ENCODE measurements at regions not wholly inside any gene's neighbourhood (a gene's known extent, or its start where the extent isn't known, plus 50 kb on each side); places are given as distances from the start of the nearest gene placed in this dataset.

DNA sequence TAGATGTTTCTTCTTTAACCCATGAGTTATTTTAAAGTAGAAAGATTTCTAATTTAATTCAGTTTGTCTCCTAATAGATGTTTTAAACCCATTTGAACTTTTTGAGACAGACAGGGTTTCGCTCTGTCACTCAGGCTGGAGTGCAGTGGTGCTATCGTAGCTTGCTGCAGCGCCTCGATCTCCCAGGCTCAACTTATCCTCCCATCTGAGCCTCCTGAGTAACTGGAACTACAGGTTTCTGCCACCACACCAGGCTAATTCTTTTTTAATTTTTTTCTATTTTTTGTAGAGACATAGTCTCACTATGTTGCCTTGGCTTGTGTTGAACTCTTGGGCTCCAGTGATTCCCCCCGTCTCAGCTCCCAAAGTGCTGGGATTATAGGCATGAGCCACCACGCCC, 53.0 kb upstream of the RAB18 start:
- no peak for DNase-seq

DNA sequence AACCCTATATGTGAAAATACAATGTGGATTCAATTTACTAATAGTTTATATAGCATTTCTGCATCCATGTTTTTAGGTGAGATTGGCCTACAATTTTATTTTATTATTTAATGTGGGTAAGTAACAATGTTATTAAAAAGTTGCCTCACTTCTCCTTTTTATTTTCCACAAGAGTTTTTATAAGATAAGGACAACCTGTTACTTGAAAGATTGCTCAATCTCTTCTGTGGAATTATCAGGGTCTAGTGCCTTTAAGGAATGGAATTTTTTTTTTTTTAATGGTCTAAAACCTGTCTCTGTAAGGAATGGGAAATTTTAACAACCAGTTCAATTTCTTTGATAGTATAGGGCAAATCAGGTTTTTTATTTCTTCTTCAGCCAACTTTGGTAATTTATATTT, 53.9 kb upstream of the RAB18 start:
- no peak for DNase-seq

DNA sequence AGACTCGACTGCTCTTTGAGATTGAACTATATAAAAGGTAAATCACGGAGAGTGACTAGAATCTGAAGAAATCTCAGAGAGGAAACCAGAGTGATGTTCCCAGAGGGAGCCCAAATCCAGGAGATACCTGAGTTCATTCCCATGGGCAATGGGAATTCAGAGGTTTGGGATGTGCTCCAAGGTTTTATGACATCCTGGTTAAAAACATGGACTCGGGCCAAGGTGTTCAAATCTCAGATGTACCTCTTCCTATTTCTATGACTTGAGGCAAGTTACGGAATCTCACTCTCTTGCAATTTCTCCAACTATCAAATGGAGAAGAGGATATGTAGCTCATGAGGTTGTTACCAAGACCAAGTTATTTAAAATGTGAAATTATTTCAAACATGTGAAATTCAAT, 54.5 kb upstream of the RAB18 start:
- DNase-seq, result no peak

DNA sequence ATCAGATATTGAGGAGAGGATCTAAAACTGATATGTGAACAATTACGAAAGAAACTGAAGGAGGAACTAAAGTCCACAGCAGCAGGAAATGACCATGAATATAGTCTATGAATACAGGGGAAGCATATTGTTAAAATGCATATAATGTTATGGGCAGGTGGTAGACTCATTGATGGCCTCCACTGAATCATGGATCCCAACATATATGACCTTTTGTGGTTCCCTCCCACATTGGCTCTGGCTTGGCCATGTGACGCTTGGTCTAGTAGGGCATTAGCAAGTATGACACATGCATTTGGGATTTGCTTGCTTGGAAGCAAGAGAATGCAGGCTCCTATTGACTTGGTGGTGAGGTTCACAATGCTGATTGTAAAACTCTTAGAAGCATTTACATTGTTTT, 55.2 kb upstream of the RAB18 start:
- DNase-seq, result no peak

DNA sequence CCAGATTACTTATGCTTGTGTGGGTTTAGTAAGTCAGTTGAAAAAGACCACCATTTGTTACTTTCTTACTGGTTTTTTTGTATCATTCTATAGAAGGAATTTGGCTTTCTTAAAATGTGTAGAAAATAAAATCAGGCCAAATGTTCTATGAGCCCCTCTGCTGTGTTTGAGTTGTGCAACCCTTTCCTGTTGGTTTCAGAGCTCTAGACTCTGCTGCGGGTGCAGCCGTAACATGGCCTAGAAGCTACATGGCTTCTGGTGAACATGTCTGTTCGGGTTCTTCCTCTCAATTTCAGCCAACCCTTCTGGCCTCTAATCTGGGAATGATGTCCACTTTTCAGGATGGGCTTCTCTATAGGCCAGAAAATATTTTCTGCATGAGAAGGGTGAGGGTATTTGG, 56.6 kb upstream of the RAB18 start:
- DNase-seq, result no peak

DNA sequence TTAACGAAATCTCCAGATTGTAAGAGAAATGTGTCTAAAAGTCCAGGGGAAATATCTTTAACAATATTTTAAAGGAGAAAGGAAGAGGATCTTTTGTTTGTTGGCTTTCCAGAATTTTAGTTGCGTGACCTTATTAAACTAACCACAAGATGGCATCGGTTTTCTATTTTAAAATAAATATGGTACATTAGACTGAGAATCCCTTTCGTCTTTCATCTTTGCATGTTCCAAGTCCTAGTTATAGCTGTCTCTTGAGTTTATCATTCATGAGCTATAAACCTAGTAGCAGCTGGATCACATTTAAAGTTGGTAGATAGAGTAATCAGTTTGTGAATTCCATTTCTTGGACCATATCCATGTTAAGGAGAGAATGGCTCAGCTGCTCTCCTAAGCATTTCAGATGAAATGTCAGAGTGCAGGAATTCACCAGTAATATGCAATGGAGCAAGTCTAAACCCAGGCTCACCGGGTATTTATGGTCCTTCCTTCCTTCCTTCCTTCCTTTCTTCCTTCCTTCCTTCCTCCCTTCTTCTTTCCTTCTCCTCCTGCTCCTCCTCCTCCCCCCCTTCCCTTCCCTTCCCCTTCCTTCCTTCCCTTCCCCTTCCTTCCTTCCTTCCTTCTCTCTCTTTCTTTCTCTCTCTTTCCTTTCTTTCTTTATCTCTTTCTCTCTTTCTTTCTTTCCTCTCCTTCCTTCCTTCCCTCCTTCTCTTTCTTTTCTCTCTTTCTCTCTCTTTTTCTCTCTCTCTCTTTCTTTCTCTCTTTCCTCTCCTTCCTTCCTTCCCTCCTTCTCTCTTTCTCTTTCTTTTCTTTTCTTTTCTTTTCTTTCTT, 57.8 kb upstream of the RAB18 start:
- no peak for DNase-seq

DNA sequence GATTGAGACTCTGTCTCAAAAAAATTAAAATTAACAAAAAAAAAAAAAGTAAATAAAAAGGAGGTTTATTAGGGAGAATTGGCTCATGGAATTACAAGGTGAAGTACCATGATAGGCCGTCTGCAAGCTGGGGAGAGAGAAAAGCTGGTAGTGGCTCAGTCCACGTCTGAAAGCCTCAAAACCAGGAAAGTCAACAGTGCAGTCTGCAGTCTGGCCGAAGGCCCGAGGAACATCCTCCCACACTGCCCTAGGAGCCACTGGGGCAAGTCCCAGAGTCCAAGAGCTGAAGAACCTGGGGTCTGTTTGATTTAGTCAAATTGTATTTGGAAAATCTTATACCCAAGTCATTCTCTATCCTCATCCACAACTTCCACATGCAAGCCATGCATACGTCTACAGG, 59.0 kb upstream of the RAB18 start:
- no peak for DNase-seq

DNA sequence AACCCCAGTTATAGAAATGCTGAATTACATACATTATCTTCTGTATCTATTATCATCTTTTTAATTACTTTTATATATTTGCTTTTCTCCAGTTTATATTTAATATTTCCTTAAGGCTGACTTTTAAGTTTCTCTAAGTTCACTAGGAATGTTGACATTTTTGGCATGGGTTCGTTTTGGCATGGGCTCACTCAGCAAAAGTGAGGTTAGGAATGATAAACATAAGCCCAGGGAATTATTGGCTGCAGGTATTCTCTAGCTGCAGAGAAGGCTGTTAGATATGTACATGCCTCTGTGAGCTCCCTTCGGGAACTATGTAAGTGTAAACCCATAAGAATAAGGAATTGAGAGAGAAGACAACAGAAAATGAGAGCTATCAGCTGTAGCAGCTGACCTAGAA, 63.6 kb upstream of the RAB18 start:
- no peak for DNase-seq

DNA sequence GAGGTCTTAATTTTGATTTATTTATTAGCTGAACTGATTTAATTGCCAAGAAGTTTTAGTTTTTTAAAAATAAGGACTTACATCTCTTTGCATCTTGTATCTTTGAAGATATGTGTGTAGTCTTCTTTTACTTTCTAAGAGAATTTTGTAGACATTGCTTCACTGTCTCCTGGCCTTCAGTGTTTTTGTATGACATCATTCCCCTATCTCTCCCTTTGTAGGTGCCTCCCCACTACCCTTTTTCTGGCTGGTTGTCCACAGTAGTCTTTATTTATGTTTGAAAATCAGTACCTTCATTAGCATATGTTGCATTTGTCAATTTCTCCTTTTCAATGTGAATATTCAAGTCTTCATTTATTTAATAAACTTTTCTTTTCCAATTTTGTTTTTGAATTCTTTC, 64.1 kb upstream of the RAB18 start:
- no peak for DNase-seq

DNA sequence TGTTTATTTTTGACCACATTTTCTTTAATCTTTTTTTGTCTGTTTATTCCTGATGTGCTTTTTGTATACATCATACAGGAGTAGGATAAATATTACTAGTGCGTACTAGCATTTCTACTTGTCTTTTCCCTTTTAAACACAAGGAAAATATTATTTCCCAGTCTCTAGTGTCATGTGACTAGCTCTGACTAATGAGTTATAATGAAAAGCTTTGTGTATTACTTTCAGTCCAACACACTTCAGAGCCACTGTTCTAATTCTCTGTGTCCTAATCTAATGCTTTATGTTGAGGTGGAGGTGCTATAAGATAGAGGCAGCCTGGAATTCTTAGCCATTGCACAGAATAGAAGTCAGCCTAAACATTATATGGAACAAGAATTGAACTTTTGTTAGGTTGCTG, 65.0 kb upstream of the RAB18 start:
- DNase-seq, result no peak

DNA sequence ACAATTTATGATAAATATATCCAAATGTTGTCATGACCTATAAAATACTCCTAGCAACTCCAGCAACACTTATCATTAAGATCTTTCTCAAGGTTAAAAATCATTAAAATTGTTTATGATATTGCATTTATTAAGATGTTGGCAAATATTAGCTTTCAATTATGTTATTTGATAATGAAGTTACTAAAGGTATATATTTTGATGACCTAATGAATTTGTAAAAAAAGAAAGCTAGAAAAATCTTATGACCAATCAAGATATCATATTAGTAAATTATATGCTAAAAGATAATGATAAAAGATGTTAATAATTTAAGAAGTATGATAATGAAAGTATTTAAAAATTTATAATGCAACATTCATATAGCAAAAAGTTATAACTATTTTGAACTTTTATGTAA, 66.3 kb upstream of the RAB18 start:
- no peak for DNase-seq

DNA sequence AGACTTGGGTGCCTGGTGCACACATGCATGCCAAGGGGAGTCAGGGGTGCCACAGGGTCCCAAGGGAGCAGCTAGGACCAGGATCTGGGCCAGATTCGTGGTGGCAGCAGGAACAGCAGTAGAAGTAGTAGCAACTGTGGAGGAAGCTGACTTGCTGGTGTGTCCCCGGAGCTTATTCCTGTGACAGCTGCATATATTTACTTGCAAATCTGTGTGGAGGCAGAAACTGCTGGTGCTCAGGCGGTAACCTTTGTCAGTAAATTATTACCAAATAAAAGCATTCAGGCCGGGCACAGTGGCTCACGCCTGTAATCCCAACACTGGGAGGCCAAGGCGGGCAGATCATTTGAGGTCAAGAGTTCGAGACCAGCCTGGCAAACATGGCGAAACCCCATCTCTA, 67.4 kb upstream of the RAB18 start:
- DNase-seq, result no peak

DNA sequence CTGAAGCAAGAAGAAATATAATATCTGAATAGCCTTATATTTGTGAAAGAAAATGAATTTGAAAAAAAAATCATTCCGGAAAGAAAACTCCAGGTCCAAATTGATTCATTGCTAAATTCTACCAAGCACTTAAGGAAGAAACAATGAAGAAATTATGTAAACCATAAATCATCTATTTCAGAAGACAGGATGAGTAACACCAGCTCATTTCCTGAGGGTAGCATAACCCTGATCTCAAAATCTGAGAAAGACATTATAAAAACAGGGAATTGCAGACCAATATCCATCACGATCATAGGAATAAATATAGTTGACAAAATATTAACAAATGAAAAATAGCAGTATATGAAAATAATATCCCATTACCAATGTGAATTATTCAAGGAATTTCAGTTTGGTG, 70.1 kb upstream of the RAB18 start:
- no peak for DNase-seq

DNA sequence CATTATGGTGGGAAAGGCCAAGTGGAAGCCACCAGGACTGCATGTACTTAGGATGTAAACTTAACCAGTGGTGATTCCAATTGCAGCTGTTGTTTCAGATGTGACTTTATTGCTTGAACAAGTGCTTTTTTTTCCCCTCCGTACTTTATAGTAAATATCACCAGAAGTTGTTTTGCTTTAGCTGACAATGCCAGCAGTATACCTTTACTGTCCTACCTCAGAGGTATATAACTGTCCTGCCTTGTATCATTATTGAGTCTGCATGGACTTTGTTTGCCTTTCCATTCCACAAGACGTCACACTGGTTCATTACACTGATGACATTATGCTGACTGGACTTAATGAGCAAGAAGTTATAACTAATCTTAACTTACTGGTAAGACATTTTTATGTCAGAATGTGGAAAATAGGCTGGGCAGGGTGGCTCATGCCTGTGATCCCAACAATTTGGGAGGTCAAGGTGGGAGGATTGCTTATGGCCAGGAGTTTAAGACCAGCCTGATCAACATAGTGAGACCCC, 77.1 kb upstream of the RAB18 start:
- no peak for DNase-seq

DNA sequence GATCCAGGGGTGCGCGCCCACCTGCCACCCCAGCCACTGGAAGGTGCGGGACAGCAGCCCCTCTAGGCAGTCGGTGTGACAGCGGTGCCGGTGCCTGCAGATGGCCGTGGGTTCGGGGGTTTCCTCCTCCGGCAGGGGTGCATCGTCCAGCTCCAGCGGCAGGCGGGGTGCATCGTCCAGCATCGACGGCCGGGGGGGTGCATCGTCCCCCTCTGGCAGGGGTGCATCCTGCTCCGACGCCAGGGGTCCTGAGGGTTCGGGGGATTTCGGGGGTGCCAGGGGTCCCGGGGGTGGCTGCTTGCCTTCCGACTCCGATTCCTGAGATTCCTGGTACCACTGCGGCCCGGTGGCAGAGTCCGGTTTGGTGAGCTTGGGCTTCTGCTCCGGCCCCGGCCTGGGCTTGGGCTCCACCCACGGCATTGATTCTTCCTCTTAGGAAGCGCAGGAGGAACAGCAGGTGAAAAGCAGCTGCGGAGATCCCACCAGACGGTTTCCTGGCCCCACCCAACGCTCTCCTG, 90.2 kb upstream of the RAB18 start:
- no peak for DNase-seq

DNA sequence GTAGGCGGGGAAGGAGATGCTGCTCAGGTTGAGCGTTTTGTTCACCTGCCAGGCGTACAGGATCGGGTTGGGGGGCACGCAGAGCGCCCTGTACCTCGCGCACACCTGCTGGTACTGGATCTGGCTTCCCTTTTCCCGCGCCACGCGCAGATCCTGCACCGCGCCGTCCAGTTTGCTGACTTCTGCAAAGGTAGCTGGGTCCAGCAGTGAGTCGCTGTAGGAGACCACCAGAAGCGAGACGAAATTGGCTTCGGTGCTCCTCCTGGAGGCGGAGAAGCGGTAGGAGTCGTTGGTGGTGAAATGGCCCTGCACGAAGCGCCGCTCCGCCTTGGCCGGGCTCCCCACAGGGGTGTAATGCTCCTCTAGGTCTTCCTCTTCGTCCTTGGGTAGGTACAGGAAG, 90.7 kb upstream of the RAB18 start:
- DNase-seq, result no peak

DNA sequence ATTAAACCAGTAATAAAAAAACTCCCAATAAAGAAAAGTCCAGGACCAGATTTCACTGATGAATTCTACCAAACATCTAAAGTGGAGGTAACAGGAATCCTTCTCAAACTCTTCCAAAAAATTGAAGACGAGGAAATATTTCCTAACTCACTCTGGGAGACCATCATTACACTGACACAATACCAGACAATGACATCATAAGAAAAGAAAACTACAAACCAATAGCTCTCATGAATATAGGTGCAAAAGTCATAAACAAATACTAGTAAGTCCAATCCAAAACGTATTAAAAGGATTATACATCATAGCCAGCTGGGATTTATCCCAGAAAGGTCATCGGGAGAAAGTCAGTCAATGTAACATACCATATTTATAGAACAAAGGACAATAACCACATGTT, 94.0 kb upstream of the RAB18 start:
- DNase-seq, result no peak

DNA sequence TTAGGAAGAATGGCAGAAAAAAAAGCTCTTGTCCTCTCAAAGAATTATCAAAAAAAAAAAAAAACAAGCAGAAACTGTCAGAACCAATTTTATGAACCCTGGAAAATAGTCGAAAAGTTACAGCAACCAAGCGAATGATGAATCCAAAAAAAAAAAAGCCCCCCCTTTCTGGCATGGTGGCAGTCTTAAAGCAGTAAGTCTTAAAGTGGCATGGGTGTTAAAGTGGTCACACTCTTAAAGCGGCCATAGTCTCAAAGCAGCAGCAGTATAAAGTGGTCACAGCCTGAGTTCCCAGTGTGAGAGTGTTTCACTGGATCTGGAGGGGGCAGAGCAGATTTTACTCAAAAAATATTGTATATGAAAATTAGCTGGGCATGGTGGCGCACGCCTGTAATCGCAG, 96.8 kb upstream of the RAB18 start:
- DNase-seq, result no peak

DNA sequence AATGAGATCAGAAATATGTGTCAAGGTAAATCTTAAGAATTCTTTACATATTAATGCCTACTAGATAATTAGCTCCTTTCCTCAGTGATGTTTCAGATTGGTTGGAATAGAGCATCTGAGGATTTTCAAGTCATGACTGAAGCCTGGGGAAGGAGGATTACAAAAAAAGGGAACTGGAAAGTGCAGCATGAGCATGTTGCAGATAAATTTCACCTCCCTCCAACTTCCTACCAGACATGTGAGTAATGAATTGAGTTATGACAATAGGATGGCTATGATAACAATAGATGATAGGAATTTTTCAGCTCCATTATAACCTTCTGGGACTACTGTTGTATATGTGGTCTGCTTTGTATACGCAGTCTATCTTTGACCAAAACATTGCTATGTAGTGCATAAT, 104.2 kb upstream of the RAB18 start:
- no peak for DNase-seq

DNA sequence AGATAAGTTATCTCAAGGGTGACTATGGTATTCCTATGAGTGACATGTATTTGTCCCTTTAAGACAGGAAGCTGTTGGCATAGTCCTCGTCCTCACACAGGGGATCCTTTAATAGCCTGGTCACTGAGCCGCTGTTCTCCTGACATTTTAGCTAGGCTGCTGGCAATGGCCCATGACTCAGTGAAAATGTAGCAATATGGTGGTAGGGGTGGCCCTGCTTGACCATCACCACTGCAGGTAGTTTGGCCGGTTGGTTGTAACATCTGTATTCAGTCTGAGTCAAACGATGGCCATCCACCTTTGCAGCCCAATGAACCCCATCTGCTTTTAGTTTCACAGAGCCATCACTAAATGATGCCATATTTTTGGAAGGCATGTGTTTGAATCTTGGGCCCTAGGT, 110.1 kb upstream of the RAB18 start:
- no peak for DNase-seq

DNA sequence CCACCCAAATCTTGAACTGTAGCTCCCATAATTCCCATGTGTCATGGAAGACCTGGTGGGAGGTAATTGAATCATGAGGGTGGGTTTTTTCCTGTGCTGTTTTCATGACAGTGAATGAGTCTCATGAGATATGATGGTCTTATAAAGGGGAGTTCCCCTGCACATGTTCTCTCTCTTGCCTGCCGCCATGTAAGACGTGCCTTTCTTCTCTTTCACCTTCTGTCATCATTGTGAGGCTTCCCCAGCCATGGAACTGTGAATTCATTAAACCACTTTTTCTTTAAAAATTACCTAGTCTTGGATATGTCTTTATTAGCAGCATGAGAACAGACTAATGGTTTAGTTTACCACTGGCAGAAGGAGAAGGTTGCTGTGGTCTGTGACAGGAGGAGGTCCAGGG, 111.5 kb upstream of the RAB18 start:
- DNase-seq, result no peak

DNA sequence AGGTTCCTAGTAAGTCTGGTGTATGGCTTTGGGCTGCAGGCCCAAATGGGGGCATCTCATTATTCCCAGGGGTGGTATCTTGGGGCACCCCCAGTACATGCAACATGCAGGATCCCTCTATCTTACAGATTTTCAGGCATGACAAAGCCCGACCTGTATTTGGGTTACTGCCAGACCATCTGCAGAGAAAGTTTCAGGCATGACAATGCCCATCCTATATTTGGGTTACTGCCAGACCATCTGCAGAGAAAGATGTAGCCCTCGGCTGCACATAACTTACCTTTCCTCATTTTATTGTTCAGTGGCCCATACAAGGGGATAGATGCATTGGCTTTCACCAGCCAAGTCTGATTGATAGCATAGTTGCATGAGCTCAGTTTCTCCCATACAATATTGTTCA, 112.2 kb upstream of the RAB18 start:
- DNase-seq, result no peak

DNA sequence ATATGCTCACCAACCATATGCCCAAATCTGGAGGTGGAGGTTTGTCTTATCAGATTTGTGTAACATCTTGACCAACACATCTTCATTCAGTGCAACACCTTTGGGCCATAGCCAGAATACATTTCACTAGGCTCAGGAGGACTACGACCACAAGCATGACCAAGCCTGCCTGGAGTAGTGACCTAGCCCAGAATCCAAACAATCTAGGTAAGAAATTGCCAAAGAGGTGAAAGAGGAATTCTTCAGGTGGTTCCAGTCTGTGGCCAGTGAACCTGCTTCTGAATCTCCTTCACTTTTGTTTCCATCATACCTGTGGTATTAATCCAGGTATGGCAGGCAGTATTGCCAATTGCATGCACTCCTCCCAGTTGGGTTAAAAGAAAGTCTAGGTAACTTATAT, 112.8 kb upstream of the RAB18 start:
- no peak for DNase-seq

DNA sequence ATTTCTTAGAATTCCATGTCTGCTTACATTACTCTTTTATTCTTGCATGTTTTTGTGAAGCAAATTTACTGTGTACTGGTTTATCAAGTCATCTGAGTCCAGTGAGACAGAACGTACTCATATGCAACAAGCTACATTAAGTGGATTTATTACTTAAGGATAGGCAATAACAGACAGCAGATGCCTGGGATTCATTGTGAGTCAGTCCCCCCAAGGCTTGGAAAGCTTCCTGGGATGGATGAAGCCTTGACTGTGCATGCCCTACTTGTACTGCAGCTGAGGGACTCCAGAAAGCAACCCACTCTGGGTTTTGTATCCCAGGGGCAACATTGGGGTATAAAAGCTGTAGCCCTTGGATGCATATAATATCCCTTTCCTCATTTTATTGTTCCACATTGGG, 113.4 kb upstream of the RAB18 start:
- DNase-seq, result no peak

DNA sequence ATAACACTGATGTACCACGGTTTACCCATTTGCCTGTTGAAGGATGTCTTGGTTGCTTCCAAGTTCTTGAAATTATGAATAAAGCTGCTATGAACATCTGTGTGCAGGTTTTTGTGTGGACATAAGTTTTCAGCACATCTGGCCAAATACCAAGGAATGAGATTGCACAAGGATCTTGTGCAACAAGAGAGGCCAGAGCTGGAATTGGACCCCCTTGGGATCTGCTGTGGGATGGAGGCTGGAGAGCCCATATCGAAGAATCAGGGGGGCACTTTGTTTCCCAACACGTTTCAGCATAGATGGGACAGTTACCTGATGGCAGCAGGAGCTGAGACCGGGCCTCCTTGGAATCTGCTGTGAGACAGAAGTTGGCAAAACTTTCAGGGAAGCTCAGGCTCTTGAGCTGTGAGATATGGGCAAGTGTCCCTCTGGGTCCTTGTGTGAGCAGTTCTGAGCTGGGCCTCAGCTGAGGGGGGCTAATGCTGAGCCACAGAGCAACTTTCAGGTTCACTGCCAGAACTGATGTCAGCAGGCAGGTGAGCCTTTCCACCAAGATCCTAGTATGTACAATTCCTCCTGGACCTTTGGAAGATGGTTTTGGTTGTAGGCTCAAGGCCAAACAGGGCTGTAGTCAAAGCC, 115.2 kb upstream of the RAB18 start:
- DNase-seq, result no peak
